ENCODE measurements at regions not wholly inside any gene's neighbourhood (a gene's known extent, or its start where the extent isn't known, plus 50 kb on each side); places are given as distances from the start of the nearest gene placed in this dataset.

DNA sequence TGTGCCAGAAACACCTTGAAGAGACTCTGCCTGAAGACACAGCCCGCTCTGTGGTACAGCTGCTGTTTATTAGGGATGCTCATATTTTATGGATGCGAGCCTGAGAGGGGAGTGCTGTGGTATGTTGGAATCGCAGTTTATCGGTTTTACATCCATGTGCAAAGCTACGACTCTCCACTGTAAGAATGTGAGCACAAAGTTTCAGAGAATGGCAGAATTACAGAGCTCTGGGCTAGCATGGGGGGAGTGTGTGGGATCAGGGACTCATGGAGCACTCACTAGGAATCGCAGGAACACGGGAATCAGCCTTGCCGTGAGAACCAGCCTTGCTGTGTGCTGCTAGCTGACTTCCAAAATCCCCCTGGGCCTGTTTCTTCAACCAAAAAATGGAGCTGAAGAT lies 199.9 kb downstream of the RNF144A start:
- H3K27ac Mint-ChIP-seq, result no peak overlapping the region
- no peaks in the 10 kb centered on the region for H3K27me3 Mint-ChIP-seq (ENCODE audit: low read depth)
- H3K4me3 Mint-ChIP-seq, result no peak overlapping the region
- peaks cover 10% of the 10 kb centered on the region for H3K4me1 Mint-ChIP-seq
- peaks cover 8% of the 10 kb centered on the region for H3K9me3 Mint-ChIP-seq
- peaks cover 10% of the 10 kb centered on the region for H3K36me3 Mint-ChIP-seq (ENCODE audit: low read depth)
- TF ChIP-seq, protein P1, sequence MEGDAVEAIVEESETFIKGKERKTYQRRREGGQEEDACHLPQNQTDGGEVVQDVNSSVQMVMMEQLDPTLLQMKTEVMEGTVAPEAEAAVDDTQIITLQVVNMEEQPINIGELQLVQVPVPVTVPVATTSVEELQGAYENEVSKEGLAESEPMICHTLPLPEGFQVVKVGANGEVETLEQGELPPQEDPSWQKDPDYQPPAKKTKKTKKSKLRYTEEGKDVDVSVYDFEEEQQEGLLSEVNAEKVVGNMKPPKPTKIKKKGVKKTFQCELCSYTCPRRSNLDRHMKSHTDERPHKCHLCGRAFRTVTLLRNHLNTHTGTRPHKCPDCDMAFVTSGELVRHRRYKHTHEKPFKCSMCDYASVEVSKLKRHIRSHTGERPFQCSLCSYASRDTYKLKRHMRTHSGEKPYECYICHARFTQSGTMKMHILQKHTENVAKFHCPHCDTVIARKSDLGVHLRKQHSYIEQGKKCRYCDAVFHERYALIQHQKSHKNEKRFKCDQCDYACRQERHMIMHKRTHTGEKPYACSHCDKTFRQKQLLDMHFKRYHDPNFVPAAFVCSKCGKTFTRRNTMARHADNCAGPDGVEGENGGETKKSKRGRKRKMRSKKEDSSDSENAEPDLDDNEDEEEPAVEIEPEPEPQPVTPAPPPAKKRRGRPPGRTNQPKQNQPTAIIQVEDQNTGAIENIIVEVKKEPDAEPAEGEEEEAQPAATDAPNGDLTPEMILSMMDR (IDR thresholded peaks at IDR 0.05; ENCODE audit: unreplicated experiment in 3 of 3), result no peak

DNA sequence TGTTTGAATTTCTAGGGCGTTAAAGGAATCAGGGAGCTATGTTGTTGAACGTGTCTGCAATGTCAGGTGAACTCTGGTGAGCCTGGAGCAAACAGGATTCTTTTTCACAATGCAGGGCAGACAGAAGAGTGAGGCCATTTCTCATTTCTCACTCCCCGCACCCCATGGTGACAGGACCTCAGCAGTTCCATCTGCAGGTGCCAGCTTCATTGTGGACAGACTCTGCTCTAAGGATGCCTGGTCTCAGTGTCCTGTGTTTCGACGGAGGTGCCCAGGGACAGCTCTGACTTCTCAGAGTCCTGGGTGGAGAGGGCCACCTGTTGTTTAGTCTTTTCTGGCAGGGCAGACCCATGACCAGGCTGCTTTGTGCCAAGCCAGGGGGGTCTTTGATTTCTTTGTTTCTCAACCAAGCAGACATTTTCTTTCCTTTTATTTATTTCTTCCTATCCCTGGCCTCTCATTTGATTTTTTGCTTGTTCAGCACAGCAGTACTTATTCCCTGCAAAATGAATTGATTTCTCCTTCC lies 201.5 kb downstream of the RNF144A start:
- Mint-ChIP-seq H3K4me3 (no peak overlapping the region), H3K9me3 (peaks cover 8% of the 10 kb centered on the region), H3K27ac (peak overlapping the region; percentile 5 to 34 (median 16)), H3K27me3 (ENCODE audit: low read depth) (no peaks in the 10 kb centered on the region), H3K4me1 (peaks cover 10% of the 10 kb centered on the region), H3K36me3 (ENCODE audit: low read depth) (peaks cover 10% of the 10 kb centered on the region)
- TF ChIP-seq, protein P1 (IDR thresholded peaks at IDR 0.05; ENCODE audit: unreplicated experiment in 3 of 3), result no peak

DNA sequence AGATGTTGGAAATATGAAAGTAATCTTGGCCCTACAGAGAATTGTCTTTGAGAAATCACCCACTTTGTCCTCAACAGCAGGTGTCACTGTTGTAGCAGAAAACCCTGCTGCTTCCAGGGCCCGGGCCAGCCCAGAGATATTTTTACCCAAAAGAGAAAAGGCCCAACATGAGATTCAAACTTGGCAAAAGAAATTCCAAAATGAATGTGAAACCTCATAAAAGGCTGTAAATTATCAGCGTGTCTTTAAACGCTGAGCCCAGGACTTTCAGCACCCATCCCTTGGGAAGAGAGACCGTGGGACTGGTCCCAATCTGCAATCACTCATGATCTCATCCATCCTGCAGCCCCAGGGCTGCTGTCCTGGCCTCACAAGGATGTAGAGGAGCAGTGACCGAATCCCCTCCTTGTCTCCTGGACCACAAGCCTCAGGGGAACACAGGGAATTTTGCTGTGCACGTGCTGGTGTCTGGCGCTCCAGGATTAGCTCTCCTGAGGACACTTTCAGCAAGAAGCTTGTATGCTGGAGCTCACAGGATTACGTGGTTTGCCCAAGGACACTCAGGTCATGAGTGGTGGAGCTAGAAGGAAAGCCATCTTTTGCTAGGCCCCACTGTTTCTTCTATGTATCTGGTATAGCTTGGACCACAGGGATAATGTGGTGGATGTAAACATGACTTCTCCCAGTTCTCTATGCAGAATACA lies 202.1 kb downstream of the RNF144A start:
- no peaks in the 10 kb centered on the region for H3K27me3 Mint-ChIP-seq (ENCODE audit: low read depth)
- peaks cover 5% of the 10 kb centered on the region for H3K9me3 Mint-ChIP-seq

DNA sequence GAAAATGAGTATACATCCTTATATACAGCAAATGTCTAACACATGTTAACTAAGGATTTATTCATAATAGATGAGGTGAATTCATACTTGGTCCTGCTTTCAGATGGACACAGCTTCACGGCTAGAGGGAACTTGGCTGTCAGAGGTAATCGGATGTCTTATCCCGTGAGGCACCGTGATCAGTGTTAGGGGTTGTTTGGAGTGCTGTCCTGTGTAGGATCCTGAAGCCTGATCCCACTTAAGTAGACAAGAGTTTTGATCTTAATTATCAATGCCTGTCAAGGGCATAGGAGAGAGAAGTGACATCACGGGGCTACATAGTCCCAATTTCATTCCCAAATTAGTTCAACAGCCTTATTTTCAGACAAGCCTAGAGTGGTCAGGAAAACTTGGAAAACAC lies 204.6 kb downstream of the RNF144A start:
- Mint-ChIP-seq H3K36me3 (ENCODE audit: low read depth) (no peaks in the 10 kb centered on the region), H3K4me1 (peaks cover 6% of the 10 kb centered on the region), H3K27me3 (ENCODE audit: low read depth) (no peaks in the 10 kb centered on the region), H3K9me3 (no peaks in the 10 kb centered on the region), H3K27ac (no peak overlapping the region), H3K4me3 (no peak overlapping the region)
- TF ChIP-seq, protein P1 (IDR thresholded peaks at IDR 0.05; ENCODE audit: unreplicated experiment in 3 of 3), result no peak

More for the DNA sequence above, 202.1 kb downstream of the RNF144A start:
- Mint-ChIP-seq H3K4me3 (no peak overlapping the region), H3K4me1 (peaks cover 10% of the 10 kb centered on the region), H3K27ac (peak overlapping the region; percentile 5 to 34 (median 16)), H3K36me3 (ENCODE audit: low read depth) (peaks cover 7% of the 10 kb centered on the region)
- TF ChIP-seq, protein P1 (IDR thresholded peaks at IDR 0.05; ENCODE audit: unreplicated experiment in 3 of 3), result peak; percentile 66 to 71 (median 69)

DNA sequence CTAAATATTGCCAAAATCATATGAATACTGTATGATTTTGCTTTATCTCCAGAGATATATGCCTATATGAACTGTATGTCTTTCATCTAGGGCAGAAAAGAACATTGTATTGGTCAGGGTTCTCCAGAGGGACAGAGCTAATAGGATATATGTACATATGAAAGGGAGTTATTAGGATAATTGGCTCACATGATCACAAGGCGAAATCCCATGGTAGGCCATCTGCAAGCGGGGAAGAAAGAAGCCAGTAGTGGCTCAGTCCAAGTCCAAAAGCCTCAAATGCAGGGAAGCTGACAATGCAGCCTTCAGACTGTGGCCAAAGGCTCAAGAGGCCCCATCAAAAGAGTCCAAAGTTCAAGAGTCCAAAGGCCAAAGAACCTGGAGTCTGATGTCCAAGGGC lies 209.9 kb downstream of the RNF144A start:
- TF ChIP-seq, protein P1 (IDR thresholded peaks at IDR 0.05; ENCODE audit: unreplicated experiment in 3 of 3), result no peak
- no peaks in the 10 kb centered on the region for H3K9me3 Mint-ChIP-seq
- no peaks in the 10 kb centered on the region for H3K27me3 Mint-ChIP-seq (ENCODE audit: low read depth)
- H3K4me1 Mint-ChIP-seq, result peaks cover 6% of the 10 kb centered on the region
- peaks cover 3% of the 10 kb centered on the region for H3K36me3 Mint-ChIP-seq (ENCODE audit: low read depth)
- H3K4me3 Mint-ChIP-seq, result no peak overlapping the region
- no peak overlapping the region for H3K27ac Mint-ChIP-seq

DNA sequence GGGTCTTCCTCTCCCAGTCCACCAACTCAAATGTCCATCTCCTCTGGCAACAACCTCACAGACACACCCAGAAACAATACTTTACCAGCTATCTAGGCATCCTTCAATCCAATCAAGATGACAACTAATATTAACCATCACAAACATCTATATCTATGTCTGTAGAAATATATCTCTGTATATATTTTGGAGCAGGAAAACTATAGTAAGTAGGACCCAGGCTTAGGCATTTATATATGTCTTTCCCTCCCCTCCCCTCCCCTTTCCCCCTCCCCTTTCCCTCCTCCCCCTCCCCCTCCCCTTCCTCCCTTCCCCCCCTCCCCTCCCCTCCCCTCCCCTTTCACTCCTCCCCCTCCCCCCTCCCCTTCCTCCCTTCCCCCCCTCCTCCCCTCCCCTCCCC lies 210.5 kb downstream of the RNF144A start:
- TF ChIP-seq, protein P1 (IDR thresholded peaks at IDR 0.05; ENCODE audit: unreplicated experiment in 3 of 3), result no peak
- peaks cover 3% of the 10 kb centered on the region for H3K36me3 Mint-ChIP-seq (ENCODE audit: low read depth)
- no peaks in the 10 kb centered on the region for H3K27me3 Mint-ChIP-seq (ENCODE audit: low read depth)
- peaks cover 6% of the 10 kb centered on the region for H3K4me1 Mint-ChIP-seq
- H3K9me3 Mint-ChIP-seq, result no peaks in the 10 kb centered on the region
- no peak overlapping the region for H3K4me3 Mint-ChIP-seq
- no peak overlapping the region for H3K27ac Mint-ChIP-seq

All from nephron (organoid).